ENCODE measurements at regions not wholly inside any gene's neighbourhood (a gene's known extent, or its start where the extent isn't known, plus 50 kb on each side); places are given as distances from the start of the nearest gene placed in this dataset.

GRCh38 chr12:17104801-17105200 lies 498.8 kb upstream of the LMO3 start:
- ChIA-PET POLR2A (no interaction called here), CTCF (ENCODE audit: low intra/inter-chr PET ratio) (no interaction called here)
- ATAC-seq (no peak), DNase-seq (ENCODE audit: extremely low read depth in 1 of 4, low spot score in 3 of 4) (no peak), FAIRE-seq (no peak)
- no peak for TF ChIP-seq GTF3C2 (IDR thresholded peaks at IDR 0.05; ENCODE audit: borderline replicate concordance, extremely low read depth, insufficient read length)
- no peak for TF ChIP-seq CHD7 (IDR thresholded peaks at IDR 0.05; ENCODE audit: low read depth, low read length)
- Histone ChIP-seq H3K9me1 (ENCODE audit: control insufficient read depth, insufficient read depth, low read length) (no peaks in the 10 kb centered on the region), H3K9ac (ENCODE audit: insufficient read depth in 1 of 2, low read depth in 2 of 2, low read length in 2 of 2) (no peak overlapping the region), H3K4me3 (no peak overlapping the region), H3K27me3 (ENCODE audit: control insufficient read depth in 2 of 2, insufficient read depth in 2 of 2, low read length in 2 of 2) (no peaks in the 10 kb centered on the region), H4K20me1 (replicated peaks; ENCODE audit: control insufficient read depth, insufficient read depth, low read length) (no peaks in the 10 kb centered on the region), H3K4me1 (replicated peaks in 1 of 2; ENCODE audit: control insufficient read depth in 2 of 2, insufficient read depth in 2 of 2, low read length in 2 of 2) (no peaks in the 10 kb centered on the region), H3K9me3 (replicated peaks; ENCODE audit: control insufficient read depth, insufficient read depth, low read depth, low read length) (no peaks in the 10 kb centered on the region), H3K27ac (ENCODE audit: extremely low read depth, low read depth, low read length) (no peak overlapping the region), H3K36me3 (ENCODE audit: control insufficient read depth, insufficient read depth, low read length) (no peaks in the 10 kb centered on the region), H3K79me2 (ENCODE audit: control insufficient read depth, insufficient read depth, low read length) (no peaks in the 10 kb centered on the region), H2AFZ (ENCODE audit: low read depth, low read length) (no peak overlapping the region), H3K4me2 (ENCODE audit: insufficient read depth, low read length) (no peak overlapping the region)
- BruUV-seq (replicated peaks): no TSS peak
- WGBS (ENCODE audit: insufficient coverage, low coverage, missing lambda C conversion rate): 0% methylated on average over 2 of the region's 2 CpGs
- in situ Hi-C loops (cut with MboI): no loop called here
- intact Hi-C loops (cut with micrococcal nuclease): no loop called here

Measured in K562 (cell line).